Uterus (tissue), 2 donors: ENCODE measurements at regions not wholly inside any gene's neighbourhood (a gene's known extent, or its start where the extent isn't known, plus 50 kb on each side); places are given as distances from the start of the nearest gene placed in this dataset.

Experiments used
- CTCF ChIP-seq, 4 experiments: fragments of 200-600 bp in 2 of 4; fragments of 450-650 bp in 2 of 4; sonication (generic) in 2 of 4; IDR thresholded peaks; one replicate each; pipeline ENCODE4 v1.5.1; 2016 to 2019; ENCODE audit warnings: antibody characterized with exemption in 4 of 4, mild to moderate bottlenecking in 2 of 4, moderate library complexity in 1 of 4
- POLR2A ChIP-seq, 2 donors: fragments of 450-650 bp; IDR thresholded peaks; one replicate each; pipeline ENCODE4 v1.6.1; 2016; ENCODE audit warnings: antibody characterized with exemption in 2 of 2, mild to moderate bottlenecking in 1 of 2, moderate library complexity in 1 of 2

GRCh38 chr21:38652396-38652795 is 153.3 kb upstream of the ETS2 start:
- TF ChIP-seq CTCF (IDR thresholded peaks at IDR 0.05) (no peak), POLR2A (IDR thresholded peaks at IDR 0.05) (no peak)
